ENCODE measurements at regions not wholly inside any gene's neighbourhood (a gene's known extent, or its start where the extent isn't known, plus 50 kb on each side); places are given as distances from the start of the nearest gene placed in this dataset.

- Histone ChIP-seq H3K27me3 (replicated peaks in 1 of 4; ENCODE audit: control extremely low read depth in 1 of 4, control insufficient read depth in 3 of 4, insufficient read depth in 4 of 4, low read length in 3 of 4) (no peaks in the 10 kb centered on the region), H3K4me1 (ENCODE audit: control insufficient read depth in 2 of 2, insufficient read depth in 2 of 2, low read length in 2 of 2) (no peaks in the 10 kb centered on the region), H4K20me1 (ENCODE audit: control insufficient read depth, insufficient read depth, low read length, poor library complexity, severe bottlenecking) (no peaks in the 10 kb centered on the region), H3K4me3 (ENCODE audit: control extremely low read depth in 1 of 5, extremely low read depth in 1 of 5, insufficient read depth in 1 of 5, low read depth in 2 of 5, low read length in 4 of 5) (no peak overlapping the region), H3K4me2 (replicated peaks; ENCODE audit: low read depth, low read length, poor library complexity, severe bottlenecking) (no peak overlapping the region), H3K79me2 (ENCODE audit: control insufficient read depth, insufficient read depth, low read length) (no peaks in the 10 kb centered on the region), H3K36me3 (replicated peaks in 1 of 2; ENCODE audit: control extremely low read depth in 1 of 2, control insufficient read depth in 1 of 2, extremely low read depth in 1 of 2, insufficient read depth in 2 of 2, low read length in 1 of 2) (no peaks in the 10 kb centered on the region), H3K9me3 (ENCODE audit: control extremely low read depth in 1 of 3, control insufficient read depth in 2 of 3, insufficient read depth in 1 of 3, low read length in 2 of 3) (peaks cover 0 to 14% (median 2%) of the 10 kb centered on the region in 3 donors), H2AFZ (ENCODE audit: insufficient read depth, low read depth, low read length, poor library complexity, severe bottlenecking) (no peak overlapping the region), H3K9ac (ENCODE audit: low read length) (no peak overlapping the region), H3K27ac (ENCODE audit: low read length in 2 of 2) (no peak overlapping the region)
- no peak for DNase-seq
- 90% methylated on average over 2 of the region's 3 CpGs for WGBS (ENCODE audit: insufficient coverage)
- H3K4me3 Mint-ChIP-seq, result no peak overlapping the region
- intact Hi-C loops (cut with micrococcal nuclease), result no loop called here
- no peak for ATAC-seq (ENCODE audit: low read depth)
- H3K27ac Mint-ChIP-seq, result no peak overlapping the region
- no peaks in the 10 kb centered on the region for H3K27me3 Mint-ChIP-seq
- ChIA-PET POLR2A (no interaction called here), CTCF (no interaction called here)
- H3K9me3 Mint-ChIP-seq (ENCODE audit: insufficient read depth), result peaks cover 2% of the 10 kb centered on the region
- H3K4me1 Mint-ChIP-seq, result no peaks in the 10 kb centered on the region
- TF ChIP-seq EZH2 (IDR thresholded peaks at IDR 0.05; ENCODE audit: borderline replicate concordance, insufficient read depth, low read depth, low read length, poor library complexity, severe bottlenecking) (no peak), CTCF (IDR thresholded peaks at IDR 0.05) (no peak)
These were observed 104.9 kb downstream of the PCDH18 start for GRCh38 chr4:137427411-137427810.

GRCh38 chr4:137425281-137425680 is 107.0 kb downstream of the PCDH18 start:
- no peak overlapping the region for H3K4me3 Mint-ChIP-seq
- intact Hi-C loops (cut with micrococcal nuclease), result no loop called here

More at GRCh38 chr4:137425281-137425680, 107.0 kb downstream of the PCDH18 start:
- no peak for TF ChIP-seq EZH2 (IDR thresholded peaks at IDR 0.05; ENCODE audit: borderline replicate concordance, insufficient read depth, low read depth, low read length, poor library complexity, severe bottlenecking)
- no peak for TF ChIP-seq CTCF (IDR thresholded peaks at IDR 0.05)
- Histone ChIP-seq H2AFZ (ENCODE audit: insufficient read depth, low read depth, low read length, poor library complexity, severe bottlenecking) (no peak overlapping the region), H3K4me1 (ENCODE audit: control insufficient read depth in 2 of 2, insufficient read depth in 2 of 2, low read length in 2 of 2) (no peaks in the 10 kb centered on the region), H3K36me3 (replicated peaks in 1 of 2; ENCODE audit: control extremely low read depth in 1 of 2, control insufficient read depth in 1 of 2, extremely low read depth in 1 of 2, insufficient read depth in 2 of 2, low read length in 1 of 2) (no peaks in the 10 kb centered on the region), H3K79me2 (ENCODE audit: control insufficient read depth, insufficient read depth, low read length) (no peaks in the 10 kb centered on the region), H4K20me1 (ENCODE audit: control insufficient read depth, insufficient read depth, low read length, poor library complexity, severe bottlenecking) (no peaks in the 10 kb centered on the region), H3K4me3 (ENCODE audit: control extremely low read depth in 1 of 5, extremely low read depth in 1 of 5, insufficient read depth in 1 of 5, low read depth in 2 of 5, low read length in 4 of 5) (no peak overlapping the region), H3K4me2 (replicated peaks; ENCODE audit: low read depth, low read length, poor library complexity, severe bottlenecking) (no peak overlapping the region), H3K27me3 (replicated peaks in 1 of 4; ENCODE audit: control extremely low read depth in 1 of 4, control insufficient read depth in 3 of 4, insufficient read depth in 4 of 4, low read length in 3 of 4) (no peaks in the 10 kb centered on the region), H3K27ac (ENCODE audit: low read length in 2 of 2) (no peak overlapping the region), H3K9ac (ENCODE audit: low read length) (no peak overlapping the region), H3K9me3 (ENCODE audit: control extremely low read depth in 1 of 3, control insufficient read depth in 2 of 3, insufficient read depth in 1 of 3, low read length in 2 of 3) (peaks cover 0 to 15% (median 2%) of the 10 kb centered on the region in 3 donors)
- no peak for DNase-seq
- no peaks in the 10 kb centered on the region for H3K27me3 Mint-ChIP-seq
- ATAC-seq (ENCODE audit: low read depth), result no peak
- no peaks in the 10 kb centered on the region for H3K4me1 Mint-ChIP-seq
- ChIA-PET POLR2A (no interaction called here), CTCF (no interaction called here)
- H3K9me3 Mint-ChIP-seq (ENCODE audit: insufficient read depth), result peaks cover 2% of the 10 kb centered on the region
- no peak overlapping the region for H3K27ac Mint-ChIP-seq
